ENCODE measurements at regions not wholly inside any gene's neighbourhood (a gene's known extent, or its start where the extent isn't known, plus 50 kb on each side); places are given as distances from the start of the nearest gene placed in this dataset.

GRCh38 chr3:89622063-89622700 is 514.8 kb downstream of the EPHA3 start (continued):
- TF ChIP-seq PATZ1 (CRISPR knock-in tag; IDR thresholded peaks at IDR 0.05; ENCODE audit: borderline replicate concordance), result no peak
- no peak for TF ChIP-seq CSDC2 (CRISPR knock-in tag; IDR thresholded peaks at IDR 0.05)

GRCh38 chr3:89624494-89624893 is 517.1 kb downstream of the EPHA3 start:
- ATAC-seq, result no peak
- TF ChIP-seq POU6F1 (CRISPR knock-in tag; IDR thresholded peaks at IDR 0.05; ENCODE audit: borderline replicate concordance, low read depth), result no peak
- no peak for TF ChIP-seq GLIS3 (CRISPR knock-in tag; IDR thresholded peaks at IDR 0.05)
- TF ChIP-seq TCF4 (CRISPR knock-in tag; IDR thresholded peaks at IDR 0.05; ENCODE audit: borderline replicate concordance), result no peak
- no peak for TF ChIP-seq TSHZ2 (CRISPR knock-in tag; IDR thresholded peaks at IDR 0.05)
- TF ChIP-seq OSR1 (CRISPR knock-in tag; IDR thresholded peaks at IDR 0.05), result no peak
- no peak for TF ChIP-seq ARNTL (CRISPR knock-in tag; IDR thresholded peaks at IDR 0.05; ENCODE audit: borderline replicate concordance, low read depth)
- no peak for TF ChIP-seq ZFP3 (CRISPR knock-in tag; IDR thresholded peaks at IDR 0.05)
- no peak for TF ChIP-seq ISL1 (CRISPR knock-in tag; IDR thresholded peaks at IDR 0.05)
- TF ChIP-seq ZNF70 (CRISPR knock-in tag; IDR thresholded peaks at IDR 0.05), result no peak
- no peak for TF ChIP-seq ZFP30 (CRISPR knock-in tag; IDR thresholded peaks at IDR 0.05)

GRCh38 chr3:89625945-89626344 is 518.5 kb downstream of the EPHA3 start:
- TF ChIP-seq TCF4 (CRISPR knock-in tag; IDR thresholded peaks at IDR 0.05; ENCODE audit: borderline replicate concordance) (no peak), TSHZ2 (CRISPR knock-in tag; IDR thresholded peaks at IDR 0.05) (no peak), PATZ1 (CRISPR knock-in tag; IDR thresholded peaks at IDR 0.05; ENCODE audit: borderline replicate concordance) (no peak), SNAI2 (CRISPR knock-in tag; IDR thresholded peaks at IDR 0.05) (no peak), ESRRG (CRISPR knock-in tag; IDR thresholded peaks at IDR 0.05) (no peak), ZFP3 (CRISPR knock-in tag; IDR thresholded peaks at IDR 0.05) (no peak), ZNF565 (CRISPR knock-in tag; conservative IDR thresholded peaks at IDR 0.05; ENCODE audit: low read depth) (no peak)
- ATAC-seq, result no peak

Data from SK-N-SH treated with all-trans-retinoic acid at 6 μM for 48 hours (cell line).